ENCODE measurements at regions not wholly inside any gene's neighbourhood (a gene's known extent, or its start where the extent isn't known, plus 50 kb on each side); places are given as distances from the start of the nearest gene placed in this dataset.
"Not testable (repeated sequence)": the region's sequence is repeated elsewhere in the genome, so short reads cannot be mapped to it uniquely, and the experiment has no call there.

DNA sequence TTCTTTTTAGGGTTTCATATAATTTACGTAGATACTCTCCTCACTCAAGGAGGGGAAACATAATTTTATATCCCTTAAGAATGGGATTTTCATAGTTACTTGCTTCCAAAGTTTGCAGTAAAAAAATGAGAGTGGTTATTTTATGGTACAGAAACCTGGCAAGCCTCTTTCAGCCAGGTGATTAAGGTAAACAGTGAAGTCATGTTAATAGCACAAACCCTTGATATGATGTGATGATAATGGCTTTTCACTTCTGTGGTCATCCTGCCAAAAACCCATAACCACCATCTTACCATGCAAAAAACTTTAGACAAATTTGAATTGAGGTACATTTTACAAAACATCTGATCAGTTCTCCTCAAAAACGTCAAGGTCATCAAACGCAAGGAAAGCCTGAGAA lies 517.8 kb downstream of the SLITRK5 start:
- ATAC-seq (no peak), DNase-seq (ENCODE audit: low spot score) (no peak)

DNA sequence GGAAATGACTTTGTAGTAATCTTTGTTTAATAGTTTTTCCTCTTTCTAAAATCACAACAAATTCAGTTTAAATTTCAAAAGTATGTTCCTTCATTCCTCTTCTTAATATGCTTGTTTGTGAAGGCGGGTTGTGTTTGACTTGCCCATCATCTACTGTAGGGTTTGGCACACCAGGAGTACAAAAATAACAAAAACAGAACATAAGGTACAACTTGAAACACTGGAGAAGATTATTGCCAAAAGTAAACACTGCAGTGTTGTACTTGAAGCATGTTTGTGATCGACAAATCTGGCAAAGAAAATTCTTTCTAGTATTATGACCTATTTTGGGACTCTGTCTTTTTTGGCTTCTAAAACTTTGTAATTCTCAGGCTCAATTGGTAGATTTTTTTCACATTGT lies 518.6 kb downstream of the SLITRK5 start:
- DNase-seq (ENCODE audit: low spot score): no peak
- ATAC-seq: no peak

DNA sequence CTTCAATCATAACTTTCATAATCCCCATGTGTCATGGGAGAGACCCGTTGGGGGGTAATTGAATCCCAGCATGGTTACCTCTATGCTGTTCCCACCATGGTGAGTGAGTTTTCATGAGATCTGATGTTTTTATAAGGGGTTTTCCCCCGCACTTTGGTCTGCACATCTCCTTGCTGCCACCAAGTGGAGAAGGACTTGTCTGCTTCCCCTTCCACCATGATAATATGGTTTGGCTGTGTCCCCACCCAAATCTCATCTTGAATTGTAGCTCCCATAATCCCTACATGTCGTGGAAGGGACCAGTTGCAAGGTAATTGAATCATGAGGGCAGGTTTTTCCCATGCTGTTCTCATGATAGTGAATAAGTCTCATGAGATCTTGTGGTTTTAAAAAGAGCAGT lies 524.9 kb downstream of the SLITRK5 start:
- ATAC-seq (no peak), DNase-seq (ENCODE audit: low spot score) (no peak)

DNA sequence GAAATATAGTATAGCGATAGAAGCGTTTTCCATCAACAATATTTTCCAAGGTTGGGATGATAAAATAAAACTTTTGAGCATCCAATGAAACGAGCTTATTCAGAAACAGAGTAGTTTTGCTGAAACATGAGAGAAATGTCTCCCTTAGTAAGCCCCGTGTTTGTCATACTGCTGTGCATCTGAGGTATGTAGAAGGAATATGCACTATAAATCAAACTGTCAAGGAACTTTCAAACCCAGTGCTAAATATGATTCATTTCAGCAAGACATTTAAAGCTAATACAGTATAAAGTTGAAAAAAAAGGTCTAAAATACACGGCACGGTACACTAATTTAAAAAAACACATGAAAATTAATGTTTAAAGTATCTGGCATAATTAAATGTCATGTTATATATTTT lies 546.2 kb downstream of the SLITRK5 start:
- DNase-seq (ENCODE audit: low spot score) (no peak), ATAC-seq (no peak)

DNA sequence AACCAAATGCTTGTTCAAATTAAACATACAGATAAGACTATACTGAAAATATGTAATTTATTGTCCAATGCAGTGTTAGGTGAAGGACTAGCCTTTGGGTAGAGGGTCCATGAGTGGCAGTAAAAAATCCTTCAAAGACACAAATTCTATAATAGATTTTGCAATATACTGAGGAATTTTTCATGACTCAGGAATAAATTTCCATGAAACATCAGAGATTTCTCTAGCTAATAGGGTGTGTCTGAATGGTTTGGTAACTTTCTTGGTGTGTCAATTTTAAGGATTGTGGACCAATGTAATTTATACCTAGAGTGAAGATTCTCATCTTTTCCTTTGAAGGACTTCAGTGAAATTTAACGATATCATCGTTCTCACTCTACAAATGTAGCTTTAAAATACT lies 546.7 kb downstream of the SLITRK5 start:
- no peak for DNase-seq (ENCODE audit: low spot score)
- no peak for ATAC-seq

DNA sequence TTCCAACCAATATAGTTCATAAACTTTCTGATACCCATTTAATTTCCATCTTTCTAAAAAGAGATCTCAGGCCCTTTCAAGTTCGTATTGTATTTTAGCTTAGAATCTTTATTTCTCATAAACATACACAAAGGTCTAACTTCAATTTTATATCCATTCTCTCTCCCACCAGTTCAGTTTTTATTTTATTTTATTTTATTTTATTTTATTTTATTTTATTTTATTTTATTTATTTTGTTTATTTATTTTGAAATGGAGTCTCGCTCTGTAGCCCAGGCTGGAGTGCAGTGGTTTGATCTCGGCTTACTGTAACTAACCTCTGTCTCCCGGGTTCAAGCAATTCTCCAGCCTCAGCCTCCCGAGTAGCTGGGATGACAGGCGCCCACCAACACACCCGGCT lies 552.8 kb downstream of the SLITRK5 start:
- ATAC-seq (no peak), DNase-seq (ENCODE audit: low spot score) (no peak)

DNA sequence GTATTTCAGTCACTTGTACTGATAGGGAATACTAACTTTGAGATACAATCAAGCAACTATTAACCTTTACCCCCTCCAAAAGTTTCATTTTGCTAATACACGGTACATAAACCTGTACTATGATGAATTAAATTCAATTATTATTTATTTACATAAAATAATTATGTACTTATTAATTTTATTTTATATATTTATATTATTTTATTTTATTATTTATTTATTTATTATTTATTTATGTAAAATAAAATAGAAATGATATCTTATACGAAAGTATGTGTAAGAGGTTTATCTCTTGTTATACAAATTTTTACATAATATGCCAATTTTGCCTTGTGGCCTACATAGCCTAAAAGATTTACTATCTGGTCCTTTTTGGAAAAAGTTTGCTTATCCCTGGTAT lies 564.3 kb downstream of the SLITRK5 start:
- ATAC-seq: no peak

DNA sequence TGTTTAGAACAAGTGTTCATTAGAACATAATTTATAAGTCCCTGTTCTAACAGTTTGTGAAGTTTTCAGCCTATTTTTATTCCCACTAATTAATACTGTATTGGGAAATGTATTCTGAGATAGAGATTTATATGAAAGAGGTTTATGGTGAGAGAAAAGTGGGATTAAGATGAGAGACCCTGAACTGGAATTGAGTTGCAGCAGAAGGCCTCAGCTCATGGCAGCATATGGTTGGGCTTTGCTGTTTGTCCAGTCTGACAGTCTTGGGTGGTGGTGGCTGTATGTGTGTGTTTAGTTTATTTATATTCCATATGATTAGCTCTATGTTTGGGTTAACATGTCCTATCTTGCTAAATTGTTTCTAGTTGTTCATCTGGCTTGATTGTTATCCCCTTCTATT lies 575.1 kb downstream of the SLITRK5 start:
- no peak for ATAC-seq
- no peak for DNase-seq (ENCODE audit: low spot score)

More for the DNA sequence above, 564.3 kb downstream of the SLITRK5 start:
- DNase-seq (ENCODE audit: low spot score): no peak

DNA sequence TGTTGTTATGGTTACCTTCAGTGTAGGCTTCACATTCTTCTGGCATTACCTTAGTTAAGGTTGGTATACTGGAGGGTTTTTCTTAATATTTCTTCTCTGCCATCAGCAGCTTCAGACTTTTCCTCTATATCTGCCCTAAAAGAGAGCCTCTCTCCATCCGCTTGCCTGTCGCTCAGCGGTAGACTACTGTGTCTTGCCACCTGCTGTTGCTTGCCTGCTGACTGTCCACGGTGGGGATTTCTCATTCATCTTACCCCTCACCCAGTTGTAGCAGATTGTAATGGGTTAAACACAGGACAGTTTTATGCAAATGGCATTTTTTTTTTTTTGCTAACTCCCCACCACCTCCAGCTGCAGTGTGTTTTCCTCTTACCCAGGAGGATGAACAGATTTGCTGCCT lies 577.2 kb downstream of the SLITRK5 start:
- ATAC-seq (no peak), DNase-seq (ENCODE audit: low spot score) (no peak)

DNA sequence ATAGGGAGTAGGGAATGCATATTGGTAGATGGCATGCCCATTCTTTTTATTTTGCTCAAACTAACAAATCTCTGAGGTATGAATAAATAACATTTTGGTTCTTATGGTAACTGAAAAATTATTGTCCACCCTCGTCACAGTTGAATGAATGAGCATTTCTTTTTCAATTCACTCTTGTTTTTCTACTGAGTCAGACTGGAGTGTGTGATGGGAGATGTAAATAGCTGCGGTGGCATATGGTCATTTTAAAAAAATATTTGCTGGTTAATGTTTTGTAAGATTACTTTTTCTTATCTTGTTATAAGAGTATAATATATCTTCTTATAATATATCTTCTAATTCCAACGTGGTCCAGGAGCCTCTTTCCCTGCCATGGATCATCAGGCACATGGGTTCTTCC lies 586.5 kb downstream of the SLITRK5 start:
- DNase-seq (ENCODE audit: low spot score) (no peak), ATAC-seq (no peak)

DNA sequence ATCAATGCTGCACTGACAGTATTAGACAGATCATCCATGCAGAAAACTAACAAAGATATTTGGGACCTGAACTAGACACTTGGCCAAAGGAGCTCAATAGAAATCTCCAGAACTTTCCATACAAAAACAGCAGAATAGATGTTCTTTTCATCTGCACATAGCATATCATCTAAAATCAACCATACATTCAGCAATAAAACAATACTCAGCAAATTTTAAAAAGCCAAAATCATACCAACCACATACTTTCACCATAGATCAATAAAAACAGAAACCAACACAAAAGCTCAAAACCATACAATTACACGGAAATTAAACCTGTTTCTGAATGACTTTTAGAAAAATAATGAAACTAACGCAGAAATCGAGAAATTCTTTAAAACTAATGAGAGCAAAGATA lies 592.6 kb downstream of the SLITRK5 start:
- DNase-seq (ENCODE audit: low spot score) (no peak), ATAC-seq (no peak)

DNA sequence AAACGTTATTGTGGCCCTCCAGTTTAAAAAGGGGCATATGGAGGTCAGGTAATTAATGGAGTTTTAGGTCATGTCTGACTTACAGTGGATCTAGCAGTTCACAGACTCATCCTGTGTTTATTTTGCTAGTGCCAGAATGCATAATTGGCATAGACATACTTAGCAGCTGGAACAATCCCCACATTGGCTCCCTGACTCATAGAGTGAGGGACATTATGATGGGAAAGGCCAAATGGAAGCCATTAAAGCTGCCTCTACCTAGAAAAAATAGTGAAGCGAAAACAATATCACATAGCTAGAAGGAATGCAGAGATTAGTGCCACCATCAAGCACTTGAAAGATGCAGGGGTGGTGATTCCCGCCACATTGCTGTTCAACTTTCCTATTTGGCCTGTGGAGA lies 610.7 kb downstream of the SLITRK5 start:
- ATAC-seq (no peak), DNase-seq (ENCODE audit: low spot score) (no peak)

DNA sequence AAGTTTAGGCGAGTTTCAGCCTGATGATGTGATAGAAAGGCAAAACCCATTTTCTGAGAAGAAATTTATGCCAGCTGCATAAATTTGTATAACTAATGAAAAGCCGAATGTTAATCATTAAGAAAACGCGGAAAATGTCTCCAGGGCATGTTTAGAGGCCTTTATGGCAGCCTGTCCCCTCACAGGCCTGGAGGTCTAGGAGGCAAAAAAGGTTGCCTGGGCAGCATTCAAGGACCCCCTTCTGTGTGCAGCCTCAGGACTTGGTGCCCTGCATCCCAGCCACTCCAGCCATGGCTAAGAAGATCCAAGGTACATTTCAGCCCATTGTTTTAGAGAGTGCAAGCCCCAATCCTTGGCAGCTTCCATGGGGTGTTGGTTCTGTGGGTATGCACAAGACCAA lies 614.2 kb downstream of the SLITRK5 start:
- ATAC-seq: no peak
- no peak for DNase-seq (ENCODE audit: low spot score)

DNA sequence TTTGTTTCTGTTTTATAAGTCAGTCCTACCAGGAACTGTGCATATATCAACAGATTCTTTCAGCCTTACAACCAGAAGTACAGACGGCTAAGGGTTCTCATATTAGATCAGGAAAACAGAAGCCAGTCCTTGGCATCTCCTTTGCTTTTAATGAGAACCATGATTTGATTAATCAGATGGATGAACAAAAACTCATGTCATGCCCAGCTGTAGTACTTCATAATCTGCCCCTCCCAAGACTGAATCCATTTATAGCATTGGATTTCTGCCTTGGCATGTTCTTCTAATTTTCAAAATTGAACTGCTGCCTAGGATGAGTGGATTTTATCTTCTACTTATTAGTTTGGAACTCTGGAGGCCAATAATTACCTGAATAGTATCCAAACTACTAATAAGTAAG lies 617.2 kb downstream of the SLITRK5 start:
- ATAC-seq: no peak
- DNase-seq (ENCODE audit: low spot score): no peak

DNA sequence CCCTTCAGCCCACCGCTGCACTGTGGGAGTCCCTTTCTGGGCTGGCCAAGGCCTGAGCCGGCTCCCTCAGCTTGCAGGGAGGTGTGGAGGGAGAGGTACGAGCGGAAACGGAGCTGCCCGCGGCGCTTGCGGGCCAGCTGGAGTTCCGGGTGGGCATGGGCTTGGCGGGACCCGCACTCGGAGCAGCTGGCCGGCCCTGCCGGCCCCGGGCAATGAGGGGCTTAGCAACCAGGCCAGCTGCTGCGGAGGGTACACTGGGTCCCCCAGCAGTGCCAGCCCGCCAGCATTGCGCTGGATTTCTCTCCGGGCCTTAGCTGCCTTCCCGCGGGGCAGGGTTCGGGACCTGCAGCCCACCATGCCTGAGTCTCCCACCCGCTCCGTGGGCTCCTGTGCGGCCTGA lies 620.6 kb downstream of the SLITRK5 start:
- ATAC-seq; DNase-seq (ENCODE audit: low spot score): not testable (repeated sequence)

DNA sequence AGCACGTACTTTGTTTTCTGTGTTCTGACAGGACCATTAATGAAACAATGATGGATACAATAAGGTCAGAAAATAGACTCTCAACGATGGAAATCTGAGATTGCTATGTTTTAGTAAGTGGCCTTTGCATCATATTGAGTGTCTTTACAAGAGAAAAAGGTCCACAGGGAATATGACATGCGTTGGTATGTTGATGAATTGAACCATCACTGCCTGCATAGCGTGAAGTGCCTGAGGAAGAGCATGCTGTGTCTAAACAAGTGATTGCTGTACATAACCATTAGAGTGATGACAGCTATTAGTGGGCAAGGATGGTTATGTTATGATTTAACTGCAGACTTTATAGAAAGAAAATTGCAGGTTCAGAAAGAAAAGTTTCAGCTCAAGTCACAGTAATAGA lies 623.2 kb downstream of the SLITRK5 start:
- DNase-seq (ENCODE audit: low spot score) (no peak), ATAC-seq (no peak)

DNA sequence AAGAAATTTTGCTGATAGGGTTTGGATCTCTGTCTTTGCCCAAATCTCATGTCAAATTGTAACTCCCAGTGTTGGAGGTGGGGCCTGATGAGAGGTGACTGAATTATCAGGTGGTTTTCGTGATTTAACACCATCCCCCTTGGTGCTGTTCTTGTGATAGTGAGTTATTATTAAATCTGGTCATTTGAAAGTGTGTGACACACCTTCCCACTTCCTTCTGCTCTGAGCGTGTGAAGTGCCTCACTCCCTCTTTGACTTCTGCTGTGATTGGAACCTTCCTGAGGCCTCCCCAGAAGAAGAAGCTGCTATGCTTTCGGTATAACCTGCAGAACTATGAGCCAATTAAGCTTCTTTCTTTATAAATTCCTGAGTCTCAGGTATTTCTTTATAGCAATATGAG lies 632.0 kb downstream of the SLITRK5 start:
- ATAC-seq (no peak), DNase-seq (ENCODE audit: low spot score) (no peak)

DNA sequence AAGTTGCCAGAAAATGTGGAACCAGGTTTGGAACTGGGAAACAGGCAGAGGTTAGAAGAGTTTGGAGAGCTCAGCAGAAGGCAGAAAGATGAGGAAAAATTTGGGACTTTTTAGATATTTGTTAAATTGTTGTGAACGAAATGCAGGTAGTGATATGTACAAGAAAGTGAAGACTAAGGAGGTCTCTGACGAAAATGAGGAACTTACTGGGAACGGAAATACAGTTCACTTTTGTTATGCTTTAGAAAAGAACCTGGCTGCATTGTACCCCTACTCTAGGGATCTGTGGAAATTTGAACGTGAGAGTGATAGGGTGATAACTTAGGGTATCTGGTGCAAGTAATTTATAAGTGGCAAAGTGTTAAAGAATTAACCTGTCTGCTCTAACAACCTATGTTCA lies 632.4 kb downstream of the SLITRK5 start:
- DNase-seq (ENCODE audit: low spot score) (no peak), ATAC-seq (no peak)

DNA sequence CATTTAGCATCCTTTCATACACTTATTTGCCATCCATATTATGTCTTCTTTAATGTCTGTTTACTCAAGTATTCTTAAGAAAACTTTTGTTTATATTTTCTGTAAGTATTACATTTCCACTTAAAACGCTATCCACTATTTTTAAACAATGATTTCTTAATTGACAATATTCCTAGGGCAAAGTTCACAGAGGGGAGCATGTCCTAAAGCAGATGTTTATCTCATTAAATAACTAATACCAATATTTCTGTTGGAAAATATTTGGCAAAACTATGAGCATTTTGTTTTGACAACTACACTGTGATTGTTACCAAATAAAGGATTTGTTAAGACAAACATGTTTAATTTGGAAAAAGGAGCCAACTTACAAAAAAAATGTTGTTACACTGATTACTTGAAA lies 643.3 kb downstream of the SLITRK5 start:
- DNase-seq (ENCODE audit: low spot score) (no peak), ATAC-seq (no peak)

DNA sequence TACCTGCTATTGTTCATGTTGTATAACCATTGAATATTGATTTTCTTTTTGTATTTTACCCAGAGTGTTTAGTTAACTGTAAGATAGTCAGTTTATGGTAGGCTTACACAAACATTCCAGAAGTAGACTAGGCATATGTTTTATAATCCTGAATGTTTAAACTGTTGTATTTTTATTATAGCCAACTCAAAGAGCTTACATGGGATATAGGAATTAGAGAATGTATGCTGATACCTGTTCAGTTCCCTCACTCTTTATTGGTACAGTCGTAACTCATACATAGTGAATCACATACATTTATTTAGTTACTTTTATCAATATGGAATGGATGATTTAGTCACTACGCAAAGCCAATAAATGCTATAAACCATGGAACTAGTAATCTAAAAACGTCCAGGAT lies 657.9 kb downstream of the SLITRK5 start:
- no peak for DNase-seq (ENCODE audit: low spot score)
- ATAC-seq: no peak

DNA sequence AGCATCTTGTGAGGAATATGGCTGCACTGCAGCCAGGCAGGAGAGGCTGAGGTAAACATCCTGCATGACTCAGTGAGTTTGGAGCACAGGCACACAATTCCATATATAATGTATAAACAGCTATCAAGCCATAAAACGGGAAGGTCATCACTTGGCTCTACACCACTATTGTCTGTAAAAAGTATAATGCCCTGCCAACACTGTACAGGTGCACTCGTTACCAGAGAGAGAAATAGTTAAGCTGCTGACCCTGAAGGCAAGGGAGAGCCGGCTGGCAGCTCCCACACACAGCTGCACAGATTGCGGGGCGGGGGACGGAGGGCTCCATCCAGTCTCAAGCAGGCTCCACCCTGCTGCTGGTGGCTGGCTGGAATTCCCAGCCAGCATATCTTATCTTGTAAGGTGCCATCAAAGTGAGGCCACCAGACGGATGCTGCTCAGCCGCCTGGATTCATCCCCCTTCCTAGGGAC lies 668.1 kb downstream of the SLITRK5 start:
- ATAC-seq (no peak), DNase-seq (ENCODE audit: low spot score) (no peak)

DNA sequence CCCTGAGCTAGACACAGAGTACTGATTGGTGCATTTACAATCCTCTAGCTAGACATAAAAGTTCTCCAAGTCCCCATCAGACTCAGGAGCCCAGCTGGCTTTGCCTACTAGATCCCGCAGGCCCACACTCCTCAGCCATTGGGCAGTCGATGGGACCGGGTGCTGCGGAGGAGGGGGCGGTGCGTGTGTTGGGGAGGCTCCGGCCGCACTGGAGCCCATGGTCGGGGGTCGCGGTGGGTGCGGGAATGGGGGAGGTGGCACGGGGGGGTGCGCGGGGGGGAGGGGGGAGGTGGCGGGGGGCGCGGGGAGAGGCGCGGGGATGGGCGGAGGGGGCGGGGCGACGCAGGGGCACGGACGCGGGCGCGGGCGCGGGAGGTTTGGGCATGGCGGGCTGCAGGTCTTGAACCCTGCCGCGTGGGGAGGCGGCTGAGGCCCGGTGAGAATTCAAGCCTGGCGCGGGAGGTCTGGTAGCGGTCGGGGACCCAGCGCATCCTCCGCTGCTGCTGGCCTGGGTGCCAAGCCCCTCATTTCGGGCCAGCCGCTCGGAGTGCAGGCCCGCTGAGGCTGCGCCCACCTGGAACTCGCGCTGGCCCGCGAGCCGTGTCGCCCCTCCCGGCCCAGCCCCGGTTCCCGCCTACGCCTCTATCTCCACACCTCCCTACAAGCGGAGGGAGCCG lies 674.1 kb downstream of the SLITRK5 start:
- DNase-seq (ENCODE audit: low spot score): no peak
- ATAC-seq: no peak

DNA sequence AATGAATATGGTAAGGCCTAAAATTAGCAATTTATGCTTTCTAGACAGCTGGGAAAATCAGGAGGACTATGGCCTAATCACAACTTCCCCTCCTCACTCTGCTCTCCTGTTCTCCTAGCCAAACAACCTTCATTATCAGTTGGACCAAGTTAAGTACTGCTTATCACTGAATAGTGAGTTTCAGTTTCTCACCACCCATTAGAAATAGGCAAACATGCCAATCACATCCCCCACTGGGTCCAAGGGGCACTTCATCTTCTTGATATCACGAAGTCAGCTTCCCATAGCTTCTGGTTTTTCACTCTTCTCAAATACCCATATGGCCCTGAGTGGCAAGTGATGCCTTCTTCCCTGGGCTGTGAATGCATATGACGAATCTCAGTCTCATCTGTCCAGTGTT lies 689.6 kb downstream of the SLITRK5 start:
- DNase-seq (ENCODE audit: low spot score) (no peak), ATAC-seq (no peak)

DNA sequence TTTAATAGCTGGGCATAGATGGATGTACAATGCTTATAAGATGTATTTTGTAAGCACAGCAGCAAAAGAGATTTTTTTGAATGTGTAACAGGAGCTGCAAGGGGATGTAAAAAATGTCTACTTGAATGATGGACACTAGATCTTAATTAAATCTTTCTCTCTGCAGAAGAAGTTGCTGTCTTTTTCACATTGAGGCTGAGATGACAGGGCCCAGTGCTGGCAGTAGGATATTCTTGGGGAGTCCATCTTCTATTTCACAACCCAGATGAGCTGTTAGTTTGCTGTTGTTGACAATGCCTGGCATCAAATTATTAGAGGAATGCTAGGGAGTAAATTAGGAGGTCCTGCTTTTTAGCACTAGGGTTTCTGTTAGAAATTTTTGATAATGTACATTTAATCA lies 698.7 kb downstream of the SLITRK5 start:
- DNase-seq (ENCODE audit: low spot score): no peak
- ATAC-seq: no peak

Data from left lobe of liver (tissue), 2 donors.